ENCODE measurements at regions not wholly inside any gene's neighbourhood (a gene's known extent, or its start where the extent isn't known, plus 50 kb on each side); places are given as distances from the start of the nearest gene placed in this dataset.
"Not testable (repeated sequence)": the region's sequence is repeated elsewhere in the genome, so short reads cannot be mapped to it uniquely, and the experiment has no call there.

DNA sequence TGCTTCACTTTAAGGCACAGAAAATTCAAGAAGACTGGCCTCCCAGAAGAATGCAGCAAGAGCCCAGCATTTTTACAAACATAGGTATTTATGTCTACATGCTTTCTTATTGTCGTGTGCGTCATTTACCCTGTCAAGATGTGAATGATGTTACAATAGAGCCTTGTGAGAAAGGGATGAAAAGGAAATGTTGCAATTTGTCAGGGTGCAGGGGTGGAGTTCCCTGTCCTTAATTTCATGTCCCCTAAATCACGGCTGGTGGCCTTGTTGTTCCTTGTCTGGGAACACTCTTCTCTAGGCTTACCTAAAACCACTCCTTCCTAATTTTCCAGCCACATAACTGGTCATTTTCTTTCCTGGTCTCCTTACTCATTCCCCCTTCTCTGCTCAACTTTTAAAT is 194.2 kb downstream of the TXNL1 start:
- H3K36me3 ChIP-seq = no peaks in the 10 kb centered on the region
- H3K27ac ChIP-seq = no peak overlapping the region
- no peak overlapping the region for H3K4me3 ChIP-seq (ENCODE audit: low read depth, low read length)
- no peaks in the 10 kb centered on the region for H3K9me3 ChIP-seq (ENCODE audit: severe bottlenecking)
- H3K27me3 ChIP-seq (ENCODE audit: insufficient read depth, low read depth, severe bottlenecking) = no peaks in the 10 kb centered on the region
- TF ChIP-seq, protein P1, sequence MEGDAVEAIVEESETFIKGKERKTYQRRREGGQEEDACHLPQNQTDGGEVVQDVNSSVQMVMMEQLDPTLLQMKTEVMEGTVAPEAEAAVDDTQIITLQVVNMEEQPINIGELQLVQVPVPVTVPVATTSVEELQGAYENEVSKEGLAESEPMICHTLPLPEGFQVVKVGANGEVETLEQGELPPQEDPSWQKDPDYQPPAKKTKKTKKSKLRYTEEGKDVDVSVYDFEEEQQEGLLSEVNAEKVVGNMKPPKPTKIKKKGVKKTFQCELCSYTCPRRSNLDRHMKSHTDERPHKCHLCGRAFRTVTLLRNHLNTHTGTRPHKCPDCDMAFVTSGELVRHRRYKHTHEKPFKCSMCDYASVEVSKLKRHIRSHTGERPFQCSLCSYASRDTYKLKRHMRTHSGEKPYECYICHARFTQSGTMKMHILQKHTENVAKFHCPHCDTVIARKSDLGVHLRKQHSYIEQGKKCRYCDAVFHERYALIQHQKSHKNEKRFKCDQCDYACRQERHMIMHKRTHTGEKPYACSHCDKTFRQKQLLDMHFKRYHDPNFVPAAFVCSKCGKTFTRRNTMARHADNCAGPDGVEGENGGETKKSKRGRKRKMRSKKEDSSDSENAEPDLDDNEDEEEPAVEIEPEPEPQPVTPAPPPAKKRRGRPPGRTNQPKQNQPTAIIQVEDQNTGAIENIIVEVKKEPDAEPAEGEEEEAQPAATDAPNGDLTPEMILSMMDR (IDR thresholded peaks at IDR 0.05; ENCODE audit: low read depth, low read length) = no peak
- no peak for DNase-seq

DNA sequence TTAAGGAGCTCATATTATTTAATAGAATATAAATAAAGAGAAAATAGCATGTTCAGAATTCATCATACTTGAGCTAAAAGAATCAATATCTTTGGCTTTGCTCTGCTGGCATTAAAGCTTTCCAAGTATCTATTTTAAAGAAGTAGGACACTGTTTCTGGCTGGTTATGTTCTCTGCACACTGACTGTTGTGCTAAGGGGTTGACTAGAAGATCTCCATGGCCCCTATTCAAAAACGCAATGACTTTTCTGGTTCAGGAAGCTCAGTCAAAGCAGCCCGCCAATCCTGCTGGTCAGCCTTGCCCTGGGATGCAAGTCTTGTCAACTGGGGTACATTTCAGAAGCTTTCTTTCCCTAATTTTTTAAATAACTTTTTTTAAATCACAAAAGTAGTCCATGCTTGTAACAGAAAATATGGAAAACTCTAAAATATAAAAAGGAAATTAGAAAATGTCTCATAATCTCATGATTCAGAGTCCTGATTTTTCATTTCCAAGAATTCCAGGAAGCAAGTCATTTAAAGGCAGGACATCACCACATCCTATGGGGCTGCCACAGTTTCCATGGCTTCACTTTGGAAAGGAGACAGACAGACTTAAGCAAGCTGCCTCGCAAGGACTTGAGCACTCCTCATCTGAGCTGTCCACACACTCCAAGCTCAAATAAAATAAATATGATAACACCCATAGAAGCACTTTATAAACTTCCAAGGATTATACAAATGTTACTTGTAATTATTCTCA is 195.1 kb downstream of the TXNL1 start:
- TF ChIP-seq, protein P1 (IDR thresholded peaks at IDR 0.05; ENCODE audit: low read depth, low read length) = no peak
- Histone ChIP-seq H3K27me3 (ENCODE audit: insufficient read depth, low read depth, severe bottlenecking) (no peaks in the 10 kb centered on the region), H3K9me3 (ENCODE audit: severe bottlenecking) (no peaks in the 10 kb centered on the region), H3K36me3 (no peaks in the 10 kb centered on the region), H3K4me3 (ENCODE audit: low read depth, low read length) (no peak overlapping the region), H3K27ac (no peak overlapping the region)
- no peak for DNase-seq

DNA sequence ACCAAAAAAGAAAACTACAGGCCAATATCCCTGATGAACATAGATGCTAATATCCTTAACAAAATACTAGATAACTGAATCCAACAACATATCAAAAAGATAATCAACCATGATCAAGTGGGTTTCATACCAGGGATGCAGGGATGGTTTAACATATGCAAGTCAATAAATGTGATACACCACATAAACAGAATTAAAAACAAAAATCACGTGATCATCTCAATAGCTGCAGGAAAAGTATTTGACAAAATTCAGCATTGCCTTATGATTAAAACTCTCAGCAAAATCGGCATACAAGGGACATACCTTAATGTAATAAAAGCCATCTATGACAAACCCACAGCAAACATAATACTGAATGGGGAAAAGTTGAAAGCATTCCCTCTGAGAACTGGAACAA is 199.9 kb downstream of the TXNL1 start:
- not testable (repeated sequence) for H3K27ac ChIP-seq; H3K27me3 ChIP-seq (ENCODE audit: insufficient read depth, low read depth, severe bottlenecking); H3K36me3 ChIP-seq; H3K4me3 ChIP-seq (ENCODE audit: low read depth, low read length); H3K9me3 ChIP-seq (ENCODE audit: severe bottlenecking); DNase-seq

DNA sequence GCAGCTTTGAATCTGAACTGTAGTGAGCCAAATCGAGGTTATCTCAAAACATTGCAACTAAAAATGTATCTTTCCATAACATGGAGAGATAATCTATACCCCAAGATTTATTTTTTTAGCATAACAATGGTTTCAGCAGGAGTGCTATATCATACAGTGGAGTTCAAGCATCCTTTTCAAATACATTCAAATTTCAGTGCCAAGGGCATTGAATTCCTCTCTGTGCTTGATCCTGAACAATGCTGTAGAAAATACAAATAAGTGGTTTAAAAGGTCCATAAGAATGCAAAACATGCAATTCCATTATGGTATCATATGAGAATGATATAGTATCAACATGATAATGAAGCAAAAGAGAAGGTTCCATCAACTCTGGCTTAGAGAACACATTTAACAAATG is 201.7 kb downstream of the TXNL1 start:
- no peak for DNase-seq
- TF ChIP-seq, protein P1 (IDR thresholded peaks at IDR 0.05; ENCODE audit: low read depth, low read length) = no peak

DNA sequence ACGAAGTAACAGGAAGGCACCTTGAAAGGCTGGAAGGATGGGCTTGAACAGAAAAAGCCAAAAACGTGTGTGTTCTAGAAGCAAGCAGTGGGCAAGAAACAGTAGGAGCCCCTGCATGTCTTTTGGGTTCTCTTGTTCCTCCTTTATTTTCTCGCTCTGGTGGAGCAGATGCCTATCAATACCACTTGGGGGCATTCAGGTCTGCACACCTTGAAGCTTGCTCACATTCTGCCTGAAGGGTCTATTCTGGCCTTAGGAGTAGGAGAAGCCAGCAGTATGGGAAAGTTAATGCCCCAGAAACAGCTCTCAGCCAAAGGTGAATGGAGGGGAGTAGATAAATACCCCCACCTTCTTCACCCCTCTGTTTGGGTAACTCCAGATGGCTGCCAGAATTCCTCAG is 204.5 kb downstream of the TXNL1 start:
- Histone ChIP-seq H3K27me3 (ENCODE audit: insufficient read depth, low read depth, severe bottlenecking) (no peaks in the 10 kb centered on the region), H3K27ac (no peak overlapping the region), H3K36me3 (no peaks in the 10 kb centered on the region), H3K9me3 (ENCODE audit: severe bottlenecking) (no peaks in the 10 kb centered on the region), H3K4me3 (ENCODE audit: low read depth, low read length) (no peak overlapping the region)
- TF ChIP-seq, protein P1 (IDR thresholded peaks at IDR 0.05; ENCODE audit: low read depth, low read length) = peak; percentile 19; the same call in 1 of the 2 replicates
- peak; percentile 16 for DNase-seq

More for the DNA sequence above, 201.7 kb downstream of the TXNL1 start:
- no peaks in the 10 kb centered on the region for H3K36me3 ChIP-seq
- no peaks in the 10 kb centered on the region for H3K27me3 ChIP-seq (ENCODE audit: insufficient read depth, low read depth, severe bottlenecking)
- no peak overlapping the region for H3K27ac ChIP-seq
- H3K4me3 ChIP-seq (ENCODE audit: low read depth, low read length) = no peak overlapping the region
- H3K9me3 ChIP-seq (ENCODE audit: severe bottlenecking) = no peaks in the 10 kb centered on the region

DNA sequence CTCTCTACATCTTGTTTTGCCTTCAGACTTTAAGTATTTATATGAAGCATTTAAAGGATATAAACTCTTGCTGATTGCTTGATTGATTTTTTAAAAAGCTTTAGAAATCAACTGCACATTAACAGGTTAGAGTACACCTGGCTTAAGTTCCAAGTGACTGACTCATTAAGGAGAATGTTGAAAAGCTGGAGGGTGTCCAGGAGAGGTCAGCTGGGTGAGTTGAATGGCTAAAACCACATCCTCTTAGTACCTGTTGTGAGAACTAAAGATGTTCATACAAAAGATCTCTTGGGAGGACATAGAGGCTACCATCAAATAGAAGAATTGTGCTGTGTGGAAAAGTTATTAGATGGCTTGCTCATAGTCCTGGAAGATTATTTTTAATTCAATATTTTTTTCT is 206.8 kb downstream of the TXNL1 start:
- Histone ChIP-seq H3K4me3 (ENCODE audit: low read depth, low read length) (no peak overlapping the region), H3K36me3 (no peaks in the 10 kb centered on the region), H3K9me3 (ENCODE audit: severe bottlenecking) (no peaks in the 10 kb centered on the region), H3K27me3 (ENCODE audit: insufficient read depth, low read depth, severe bottlenecking) (no peaks in the 10 kb centered on the region), H3K27ac (no peak overlapping the region)
- no peak for DNase-seq
- TF ChIP-seq, protein P1 (IDR thresholded peaks at IDR 0.05; ENCODE audit: low read depth, low read length) = no peak
